ENCODE measurements at regions not wholly inside any gene's neighbourhood (a gene's known extent, or its start where the extent isn't known, plus 50 kb on each side); places are given as distances from the start of the nearest gene placed in this dataset.
"Not testable (repeated sequence)": the region's sequence is repeated elsewhere in the genome, so short reads cannot be mapped to it uniquely, and the experiment has no call there.

GRCh38 chrX:15016051-15016450, 142.8 kb downstream of the MOSPD2 start:
- Mint-ChIP-seq H3K36me3 (ENCODE audit: low read depth) (no peaks in the 10 kb centered on the region), H3K4me3 (no peak overlapping the region), H3K9me3 (no peaks in the 10 kb centered on the region), H3K27ac (no peak overlapping the region), H3K4me1 (ENCODE audit: low read depth) (peaks cover 5% of the 10 kb centered on the region; the same call in 1 of the 2 replicates), H3K27me3 (ENCODE audit: insufficient read depth) (no peaks in the 10 kb centered on the region)
- DNase-seq, result no peak
- no peak for TF ChIP-seq CTCF (IDR thresholded peaks at IDR 0.05)

- H3K4me1 Mint-ChIP-seq (ENCODE audit: low read depth), result peaks cover 5% of the 10 kb centered on the region; the same call in 1 of the 2 replicates
- no peak for TF ChIP-seq CTCF (IDR thresholded peaks at IDR 0.05)
- no peak overlapping the region for H3K4me3 Mint-ChIP-seq
- H3K27ac Mint-ChIP-seq, result no peak overlapping the region
- DNase-seq, result no peak
- H3K36me3 Mint-ChIP-seq (ENCODE audit: low read depth), result no peaks in the 10 kb centered on the region
- no peaks in the 10 kb centered on the region for H3K9me3 Mint-ChIP-seq
- H3K27me3 Mint-ChIP-seq (ENCODE audit: insufficient read depth), result no peaks in the 10 kb centered on the region
Measured at GRCh38 chrX:15014281-15014680, 141.1 kb downstream of the MOSPD2 start.

GRCh38 chrX:15013461-15013860, 140.2 kb downstream of the MOSPD2 start:
- no peaks in the 10 kb centered on the region for H3K9me3 Mint-ChIP-seq

GRCh38 chrX:14997271-14997670, 124.0 kb downstream of the MOSPD2 start:
- Mint-ChIP-seq H3K4me3 (no peak overlapping the region), H3K4me1 (ENCODE audit: low read depth) (no peaks in the 10 kb centered on the region), H3K9me3 (no peaks in the 10 kb centered on the region), H3K27me3 (ENCODE audit: insufficient read depth) (no peaks in the 10 kb centered on the region), H3K27ac (no peak overlapping the region), H3K36me3 (ENCODE audit: low read depth) (no peaks in the 10 kb centered on the region)
- no peak for TF ChIP-seq CTCF (IDR thresholded peaks at IDR 0.05)
- DNase-seq, result no peak

More at GRCh38 chrX:15013461-15013860, 140.2 kb downstream of the MOSPD2 start:
- H3K4me3 Mint-ChIP-seq, result no peak overlapping the region
- peaks cover 5% of the 10 kb centered on the region; the same call in 1 of the 2 replicates for H3K4me1 Mint-ChIP-seq (ENCODE audit: low read depth)
- DNase-seq, result no peak
- H3K36me3 Mint-ChIP-seq (ENCODE audit: low read depth), result no peaks in the 10 kb centered on the region
- TF ChIP-seq CTCF (IDR thresholded peaks at IDR 0.05), result no peak
- no peaks in the 10 kb centered on the region for H3K27me3 Mint-ChIP-seq (ENCODE audit: insufficient read depth)
- H3K27ac Mint-ChIP-seq, result no peak overlapping the region

- not testable (repeated sequence) for H3K27me3 Mint-ChIP-seq (ENCODE audit: insufficient read depth); H3K4me1 Mint-ChIP-seq (ENCODE audit: low read depth); H3K36me3 Mint-ChIP-seq (ENCODE audit: low read depth); H3K9me3 Mint-ChIP-seq; DNase-seq; H3K27ac Mint-ChIP-seq; H3K4me3 Mint-ChIP-seq
Measured at GRCh38 chrX:14984425-14984824, 111.2 kb downstream of the MOSPD2 start.

All from HFFc6 (cell line).